Nephron progenitor cell (in vitro differentiated cells): ENCODE measurements at regions not wholly inside any gene's neighbourhood (a gene's known extent, or its start where the extent isn't known, plus 50 kb on each side); places are given as distances from the start of the nearest gene placed in this dataset.
"Not testable (repeated sequence)": the region's sequence is repeated elsewhere in the genome, so short reads cannot be mapped to it uniquely, and the experiment has no call there.

ENCODE experiments used
- DNase-seq: peaks from one replicate; pipeline ENCODE4 v3.0.0; 2021
- H3K27ac Mint-ChIP-seq: 2 replicates; pipeline ENCODE4 v1.8.0; 2021; ENCODE audit warnings: mild to moderate bottlenecking, moderate library complexity, mixed read lengths
- H3K27me3 Mint-ChIP-seq: 2 replicates; pipeline ENCODE4 v1.8.0; 2021; ENCODE audit warnings: mild to moderate bottlenecking, low read depth, mixed read lengths; ENCODE audit not compliant: poor library complexity
- H3K36me3 Mint-ChIP-seq: 2 replicates; pipeline ENCODE4 v1.8.0; 2021; ENCODE audit warnings: low read depth, mixed read lengths
- H3K4me1 Mint-ChIP-seq: 2 replicates; pipeline ENCODE4 v1.8.0; 2021; ENCODE audit warnings: mixed read lengths
- H3K4me3 Mint-ChIP-seq: 2 replicates; pipeline ENCODE4 v1.8.0; 2021; ENCODE audit warnings: mild to moderate bottlenecking, moderate library complexity, mixed read lengths
- H3K9me3 Mint-ChIP-seq: 2 replicates; pipeline ENCODE4 v1.8.0; 2021; ENCODE audit warnings: mild to moderate bottlenecking, moderate library complexity, mixed read lengths
- TF ChIP-seq, protein P1 (sequence below): fragments of 200-600 bp; sonication (generic); IDR thresholded peaks from 2 replicates; pipeline ENCODE4 v1.5.0; 2021; ENCODE audit warnings: antibody characterized with exemption

DNA sequence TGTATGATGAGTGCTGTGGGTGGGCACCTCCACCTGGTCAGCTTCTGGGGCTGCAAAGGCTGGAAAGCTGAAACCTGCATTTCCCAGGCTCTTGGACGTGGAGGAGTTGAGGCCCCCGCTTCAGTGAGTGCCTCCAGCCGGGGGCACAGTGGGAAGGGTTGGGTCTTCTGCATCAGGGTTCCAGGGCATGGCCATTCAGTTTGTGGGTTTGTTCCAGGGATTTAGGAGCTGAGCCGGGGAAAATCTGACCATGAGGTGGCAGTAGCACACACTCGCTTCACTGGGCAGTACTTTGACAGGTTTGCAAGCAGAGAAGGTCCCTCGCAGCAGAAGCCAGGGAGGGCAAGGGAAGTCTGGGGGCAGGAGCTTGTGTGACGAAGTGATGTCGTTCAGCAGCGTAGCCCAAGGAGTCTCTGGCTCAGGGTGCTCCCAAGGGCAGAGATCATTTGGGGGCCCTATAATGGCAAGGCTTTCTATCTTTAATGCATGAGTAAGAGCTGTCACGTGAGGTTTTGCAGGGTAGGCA lies 69.5 kb upstream of the SULF2 start:
- Mint-ChIP-seq H3K27ac (no peak overlapping the region), H3K9me3 (peaks cover 57% of the 10 kb centered on the region), H3K4me1 (peaks cover 55% of the 10 kb centered on the region), H3K4me3 (no peak overlapping the region), H3K36me3 (peaks cover 22% of the 10 kb centered on the region), H3K27me3 (peaks cover 7% of the 10 kb centered on the region)
- no peak for DNase-seq
- TF ChIP-seq, protein P1, sequence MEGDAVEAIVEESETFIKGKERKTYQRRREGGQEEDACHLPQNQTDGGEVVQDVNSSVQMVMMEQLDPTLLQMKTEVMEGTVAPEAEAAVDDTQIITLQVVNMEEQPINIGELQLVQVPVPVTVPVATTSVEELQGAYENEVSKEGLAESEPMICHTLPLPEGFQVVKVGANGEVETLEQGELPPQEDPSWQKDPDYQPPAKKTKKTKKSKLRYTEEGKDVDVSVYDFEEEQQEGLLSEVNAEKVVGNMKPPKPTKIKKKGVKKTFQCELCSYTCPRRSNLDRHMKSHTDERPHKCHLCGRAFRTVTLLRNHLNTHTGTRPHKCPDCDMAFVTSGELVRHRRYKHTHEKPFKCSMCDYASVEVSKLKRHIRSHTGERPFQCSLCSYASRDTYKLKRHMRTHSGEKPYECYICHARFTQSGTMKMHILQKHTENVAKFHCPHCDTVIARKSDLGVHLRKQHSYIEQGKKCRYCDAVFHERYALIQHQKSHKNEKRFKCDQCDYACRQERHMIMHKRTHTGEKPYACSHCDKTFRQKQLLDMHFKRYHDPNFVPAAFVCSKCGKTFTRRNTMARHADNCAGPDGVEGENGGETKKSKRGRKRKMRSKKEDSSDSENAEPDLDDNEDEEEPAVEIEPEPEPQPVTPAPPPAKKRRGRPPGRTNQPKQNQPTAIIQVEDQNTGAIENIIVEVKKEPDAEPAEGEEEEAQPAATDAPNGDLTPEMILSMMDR, result no peak

GRCh38 chr20:47851774-47852173 lies 66.5 kb upstream of the SULF2 start:
- TF ChIP-seq, protein P1, result no peak
- Mint-ChIP-seq H3K27me3 (peaks cover 7% of the 10 kb centered on the region), H3K36me3 (peaks cover 22% of the 10 kb centered on the region), H3K27ac (no peak overlapping the region), H3K4me3 (no peak overlapping the region), H3K4me1 (peaks cover 53% of the 10 kb centered on the region), H3K9me3 (peaks cover 55% of the 10 kb centered on the region)
- no peak for DNase-seq

DNA sequence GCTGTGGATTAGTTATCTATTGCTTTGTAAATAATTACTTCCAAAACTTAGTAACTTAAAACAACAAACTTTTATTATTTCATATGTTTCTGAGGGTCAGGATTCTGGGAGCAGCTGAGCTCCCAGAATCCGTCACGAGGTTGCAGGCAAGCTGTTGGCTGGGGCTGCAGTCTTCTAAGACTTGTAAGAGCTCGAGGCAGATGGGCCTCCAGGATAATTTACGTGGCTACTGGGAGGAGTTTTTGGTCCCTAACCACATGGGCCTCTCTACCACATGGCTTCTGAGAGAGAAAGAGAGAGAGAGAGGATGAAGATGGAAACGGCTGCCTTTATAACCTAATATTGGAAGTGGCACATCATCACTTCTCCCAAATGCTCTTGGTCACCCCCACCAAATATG lies 64.9 kb upstream of the SULF2 start:
- Mint-ChIP-seq H3K4me1 (peaks cover 56% of the 10 kb centered on the region), H3K36me3 (peaks cover 16% of the 10 kb centered on the region), H3K27ac (no peak overlapping the region), H3K27me3 (peaks cover 7% of the 10 kb centered on the region), H3K4me3 (no peak overlapping the region), H3K9me3 (peaks cover 39% of the 10 kb centered on the region)
- DNase-seq, result no peak
- TF ChIP-seq, protein P1, result no peak

- peaks cover 52% of the 10 kb centered on the region for H3K4me1 Mint-ChIP-seq
- TF ChIP-seq, protein P1, result no peak
- H3K27ac Mint-ChIP-seq, result no peak overlapping the region
- no peak overlapping the region for H3K4me3 Mint-ChIP-seq
- H3K9me3 Mint-ChIP-seq, result peaks cover 33% of the 10 kb centered on the region
- no peak for DNase-seq
- H3K27me3 Mint-ChIP-seq, result peaks cover 7% of the 10 kb centered on the region
- H3K36me3 Mint-ChIP-seq, result peaks cover 10% of the 10 kb centered on the region
These were observed 64.3 kb upstream of the SULF2 start for GRCh38 chr20:47849596-47849995.

GRCh38 chr20:47849006-47849405 lies 63.7 kb upstream of the SULF2 start:
- Mint-ChIP-seq H3K4me1 (peaks cover 54% of the 10 kb centered on the region), H3K27me3 (peaks cover 7% of the 10 kb centered on the region), H3K36me3 (peaks cover 5% of the 10 kb centered on the region), H3K9me3 (peaks cover 27% of the 10 kb centered on the region), H3K4me3 (no peak overlapping the region), H3K27ac (no peak overlapping the region)
- DNase-seq, result no peak
- TF ChIP-seq, protein P1, result no peak

DNA sequence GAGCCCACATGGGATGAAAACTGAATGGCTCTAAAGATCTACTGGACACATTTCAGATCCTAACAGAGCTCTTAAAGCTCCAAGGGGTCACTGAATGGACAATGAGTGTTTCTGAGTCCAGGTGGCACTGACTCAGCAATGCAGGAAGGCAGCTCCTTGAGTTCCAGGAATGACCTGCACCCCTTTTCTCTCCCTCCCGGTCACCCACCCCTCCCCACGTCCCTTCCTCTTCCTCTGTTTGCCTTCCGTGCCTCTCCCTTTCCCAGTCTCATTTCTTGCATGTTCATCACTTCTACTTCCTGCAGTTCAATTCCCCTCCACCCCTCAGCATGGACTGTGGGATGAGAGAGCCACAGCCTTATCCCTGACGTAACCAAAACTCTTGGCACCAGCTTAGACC lies 63.3 kb upstream of the SULF2 start:
- H3K27me3 Mint-ChIP-seq, H3K27ac Mint-ChIP-seq, H3K4me3 Mint-ChIP-seq, DNase-seq, H3K36me3 Mint-ChIP-seq: not testable (repeated sequence)
- H3K4me1 Mint-ChIP-seq, result peaks cover 55% of the 10 kb centered on the region
- H3K9me3 Mint-ChIP-seq, result peaks cover 24% of the 10 kb centered on the region
